Brain microvascular endothelial cell (primary cell): ENCODE measurements at regions not wholly inside any gene's neighbourhood (a gene's known extent, or its start where the extent isn't known, plus 50 kb on each side); places are given as distances from the start of the nearest gene placed in this dataset.

Source experiments
- DNase-seq: peaks from one replicate; pipeline ENCODE4 v3.0.0-alpha.2; 2020
- H3K27ac ChIP-seq: fragments of 250-450 bp; sonication (Bioruptor Pico); 2 replicates; pipeline ENCODE4 v1.5.1; 2020; ENCODE audit warnings: mild to moderate bottlenecking, moderate library complexity
- H3K27me3 ChIP-seq: fragments of 250-450 bp; sonication (Bioruptor Pico); replicated peaks from 2 replicates; pipeline ENCODE4 v1.5.1; 2020; ENCODE audit warnings: mild to moderate bottlenecking
- H3K36me3 ChIP-seq: fragments of 250-450 bp; sonication (Bioruptor Pico); replicated peaks from 2 replicates; pipeline ENCODE4 v1.5.1; 2020; ENCODE audit warnings: mild to moderate bottlenecking
- H3K4me3 ChIP-seq: 2 replicates; pipeline ENCODE4 v1.5.1; 2011; ENCODE audit warnings: low read depth, mild to moderate bottlenecking, control low read depth, low read length, moderate library complexity
- in situ Hi-C: cut with HindIII; loops from 2 replicates; pipeline ENCODE4 v1.10.0; 2017; ENCODE audit warnings: low sequenced_read_pairs, low pct_ligation_motif_present
- TF ChIP-seq, protein P1 (sequence below): IDR thresholded peaks from 2 replicates; pipeline ENCODE4 v1.5.1; 2011; ENCODE audit warnings: low read depth, mild to moderate bottlenecking, moderate library complexity, low read length, control low read depth, inconsistent platforms; ENCODE audit errors: missing control alignments

DNA sequence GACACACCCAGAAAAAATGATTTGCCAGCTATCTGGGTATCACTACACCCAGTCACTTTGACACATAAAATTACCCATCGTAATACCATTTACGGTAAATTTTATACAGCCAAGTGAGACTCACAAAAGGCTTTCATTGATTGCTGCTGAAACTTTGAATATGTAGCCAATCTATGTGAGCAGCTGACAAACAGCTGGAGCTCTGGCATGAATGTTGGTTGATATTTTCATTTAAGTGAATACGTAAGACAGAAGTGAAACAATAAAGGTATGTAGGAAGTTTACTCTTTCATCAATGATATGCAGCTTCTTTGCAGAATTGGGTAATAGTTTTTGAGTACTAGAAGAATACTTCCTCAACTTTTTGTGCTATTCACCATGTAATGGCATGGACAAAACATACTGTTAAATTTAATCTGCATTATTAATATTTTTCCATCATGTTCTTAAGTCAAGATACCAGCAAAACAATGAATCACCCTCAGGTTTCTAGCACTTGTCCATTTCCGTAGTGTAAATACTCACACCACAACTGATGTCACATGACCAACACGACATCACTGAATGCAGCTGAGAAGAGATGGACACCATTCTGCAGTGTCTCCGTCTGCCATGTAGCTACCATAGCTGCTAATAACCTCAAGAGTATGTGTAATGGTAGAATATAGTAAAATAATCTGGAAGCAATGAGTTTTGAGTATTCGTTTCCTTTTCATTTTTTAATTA is 205.9 kb upstream of the HES1 start:
- Histone ChIP-seq H3K27ac (no peak overlapping the region), H3K36me3 (no peaks in the 10 kb centered on the region), H3K4me3 (no peak overlapping the region), H3K27me3 (peaks cover 6% of the 10 kb centered on the region)
- DNase-seq: no peak
- TF ChIP-seq, protein P1, sequence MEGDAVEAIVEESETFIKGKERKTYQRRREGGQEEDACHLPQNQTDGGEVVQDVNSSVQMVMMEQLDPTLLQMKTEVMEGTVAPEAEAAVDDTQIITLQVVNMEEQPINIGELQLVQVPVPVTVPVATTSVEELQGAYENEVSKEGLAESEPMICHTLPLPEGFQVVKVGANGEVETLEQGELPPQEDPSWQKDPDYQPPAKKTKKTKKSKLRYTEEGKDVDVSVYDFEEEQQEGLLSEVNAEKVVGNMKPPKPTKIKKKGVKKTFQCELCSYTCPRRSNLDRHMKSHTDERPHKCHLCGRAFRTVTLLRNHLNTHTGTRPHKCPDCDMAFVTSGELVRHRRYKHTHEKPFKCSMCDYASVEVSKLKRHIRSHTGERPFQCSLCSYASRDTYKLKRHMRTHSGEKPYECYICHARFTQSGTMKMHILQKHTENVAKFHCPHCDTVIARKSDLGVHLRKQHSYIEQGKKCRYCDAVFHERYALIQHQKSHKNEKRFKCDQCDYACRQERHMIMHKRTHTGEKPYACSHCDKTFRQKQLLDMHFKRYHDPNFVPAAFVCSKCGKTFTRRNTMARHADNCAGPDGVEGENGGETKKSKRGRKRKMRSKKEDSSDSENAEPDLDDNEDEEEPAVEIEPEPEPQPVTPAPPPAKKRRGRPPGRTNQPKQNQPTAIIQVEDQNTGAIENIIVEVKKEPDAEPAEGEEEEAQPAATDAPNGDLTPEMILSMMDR: no peak
- in situ Hi-C loops: no loop called here

DNA sequence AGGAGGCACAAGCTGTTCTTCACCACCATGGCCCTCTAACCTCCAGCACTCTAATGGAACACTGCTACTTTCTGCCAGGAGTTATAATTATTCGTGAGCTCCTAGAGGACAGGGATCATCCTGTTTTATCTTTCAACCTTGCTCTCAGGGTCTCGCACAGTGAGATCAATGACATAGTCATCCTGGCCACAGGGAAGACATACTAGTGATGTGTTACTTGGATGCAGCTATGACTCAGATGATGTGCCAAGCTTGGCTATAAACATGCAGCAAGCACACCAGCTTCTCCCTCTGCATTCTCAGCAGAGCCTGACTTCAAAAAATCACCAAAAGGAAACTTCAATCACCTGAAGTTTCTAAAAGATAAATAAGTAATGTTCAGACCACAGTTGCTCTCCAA is 203.8 kb upstream of the HES1 start:
- DNase-seq: no peak
- no peaks in the 10 kb centered on the region for H3K36me3 ChIP-seq
- TF ChIP-seq, protein P1: no peak
- no peak overlapping the region for H3K27ac ChIP-seq
- H3K4me3 ChIP-seq: no peak overlapping the region
- in situ Hi-C loops: no loop called here
- H3K27me3 ChIP-seq: peaks cover 6% of the 10 kb centered on the region

DNA sequence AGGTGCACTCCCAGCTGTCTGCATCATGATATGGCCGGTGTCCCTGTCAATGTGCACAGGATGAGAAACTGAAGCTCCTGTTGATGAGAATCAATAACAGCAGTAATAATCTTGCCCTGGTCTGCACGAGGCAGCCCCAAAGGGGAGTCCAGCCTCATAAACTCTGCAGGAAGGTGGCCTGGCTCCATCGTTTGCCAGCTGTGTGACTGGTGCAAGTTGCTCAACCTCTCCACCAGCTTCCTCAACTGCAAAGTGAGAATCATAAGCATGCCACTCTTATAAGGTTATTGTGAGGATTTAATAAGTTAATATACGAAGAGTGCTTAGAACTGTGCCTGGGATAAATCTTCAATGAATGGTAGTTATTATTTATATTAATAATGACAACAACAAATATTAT is 203.4 kb upstream of the HES1 start:
- TF ChIP-seq, protein P1: no peak

DNA sequence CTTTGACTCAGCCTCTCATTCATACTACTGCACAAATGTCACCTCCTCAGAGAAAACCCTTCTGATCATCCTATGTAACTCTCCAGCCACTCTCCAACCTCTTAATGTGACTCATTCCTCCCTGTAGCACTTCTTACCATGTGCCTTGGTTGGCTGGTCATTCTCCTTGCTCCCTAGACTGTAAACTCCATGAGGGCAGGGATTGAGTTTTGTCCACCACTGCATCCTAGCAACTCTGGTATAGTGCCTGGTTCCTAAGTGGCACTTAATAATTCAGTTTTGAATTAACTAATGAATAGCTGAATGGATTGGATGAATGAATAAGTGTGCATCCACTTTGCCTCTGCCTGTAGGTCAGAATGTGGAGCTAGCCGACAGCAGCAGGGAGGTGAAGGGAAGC is 202.5 kb upstream of the HES1 start:
- no peak overlapping the region for H3K4me3 ChIP-seq
- no peak for DNase-seq
- TF ChIP-seq, protein P1: no peak
- no peak overlapping the region for H3K27ac ChIP-seq
- H3K27me3 ChIP-seq: peaks cover 7% of the 10 kb centered on the region
- in situ Hi-C loops: no loop called here
- no peaks in the 10 kb centered on the region for H3K36me3 ChIP-seq

More for the DNA sequence above, 203.4 kb upstream of the HES1 start:
- Histone ChIP-seq H3K27ac (no peak overlapping the region), H3K27me3 (peaks cover 6% of the 10 kb centered on the region), H3K4me3 (no peak overlapping the region), H3K36me3 (no peaks in the 10 kb centered on the region)
- DNase-seq: no peak
- in situ Hi-C loops: no loop called here

DNA sequence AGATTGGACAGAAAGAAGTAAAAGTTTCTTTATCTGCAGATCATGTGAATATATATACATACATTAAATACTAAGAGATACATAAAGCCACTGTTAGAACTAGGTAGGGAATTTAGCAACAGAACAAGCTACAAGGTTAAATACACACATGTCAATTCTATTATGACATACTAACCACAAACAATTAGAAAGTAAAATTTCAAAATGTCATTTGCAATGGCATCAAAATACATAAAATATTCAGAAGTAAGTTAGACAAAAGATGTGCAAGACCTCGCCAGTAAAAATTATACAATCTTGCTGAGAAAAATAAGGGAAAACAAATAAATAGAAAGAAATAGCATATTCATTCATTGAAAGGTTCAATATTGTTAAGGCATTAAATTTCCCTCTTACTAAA is 200.0 kb upstream of the HES1 start:
- Histone ChIP-seq H3K36me3 (no peaks in the 10 kb centered on the region), H3K4me3 (no peak overlapping the region), H3K27ac (no peak overlapping the region), H3K27me3 (peaks cover 19% of the 10 kb centered on the region)
- TF ChIP-seq, protein P1: no peak
- no peak for DNase-seq
- in situ Hi-C loops: no loop called here

DNA sequence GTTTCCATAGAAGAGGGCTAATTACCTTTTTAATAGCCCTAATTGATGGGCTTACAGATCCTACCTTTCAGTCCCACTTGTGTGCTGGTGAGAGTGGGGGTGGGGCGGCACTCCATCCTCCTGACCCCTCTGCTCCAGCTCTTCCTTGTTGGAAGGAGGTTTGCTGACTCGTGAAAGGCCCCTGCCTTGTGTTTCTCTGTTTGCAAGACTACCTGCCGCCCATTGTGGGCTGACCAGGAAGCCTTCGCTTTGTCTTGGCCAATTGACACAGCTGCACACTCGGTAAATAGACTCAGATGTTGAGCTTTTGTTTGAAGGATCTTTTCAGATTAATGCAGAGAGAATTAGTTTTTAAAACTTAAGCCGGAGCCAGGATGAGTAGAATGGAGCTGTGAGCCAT is 197.3 kb upstream of the HES1 start:
- in situ Hi-C loops: no loop called here
- no peaks in the 10 kb centered on the region for H3K36me3 ChIP-seq

More for the DNA sequence above, 197.3 kb upstream of the HES1 start:
- DNase-seq: no peak
- H3K4me3 ChIP-seq: no peak overlapping the region
- TF ChIP-seq, protein P1: no peak
- H3K27me3 ChIP-seq: peaks cover 19% of the 10 kb centered on the region
- no peak overlapping the region for H3K27ac ChIP-seq
